Ectodermal cell (in vitro differentiated cells): ENCODE measurements at regions not wholly inside any gene's neighbourhood (a gene's known extent, or its start where the extent isn't known, plus 50 kb on each side); places are given as distances from the start of the nearest gene placed in this dataset.

Source experiments
- H3K27ac ChIP-seq: 2 replicates; pipeline ENCODE4 v1.7.0; 2013; ENCODE audit warnings: mild to moderate bottlenecking, low read depth, low read length; ENCODE audit not compliant: insufficient read depth, poor library complexity, severe bottlenecking
- H3K27me3 ChIP-seq: 2 replicates; pipeline ENCODE4 v1.7.0; 2013; ENCODE audit warnings: mild to moderate bottlenecking, low read length; ENCODE audit not compliant: insufficient read depth, control insufficient read depth, poor library complexity, severe bottlenecking
- H3K36me3 ChIP-seq: one replicate; pipeline ENCODE4 v1.7.0; 2013; ENCODE audit warnings: low read length; ENCODE audit not compliant: control insufficient read depth, insufficient read depth
- H3K4me1 ChIP-seq: one replicate; pipeline ENCODE4 v1.7.0; 2013; ENCODE audit warnings: low read length; ENCODE audit not compliant: control insufficient read depth, insufficient read depth
- H3K4me3 ChIP-seq: 2 replicates; pipeline ENCODE4 v1.7.0; 2013; ENCODE audit warnings: low read depth, low read length, control low read depth; ENCODE audit not compliant: insufficient read depth
- H3K9me3 ChIP-seq: 2 replicates; pipeline ENCODE4 v1.7.0; 2013; ENCODE audit warnings: mild to moderate bottlenecking, low read length, moderate library complexity; ENCODE audit not compliant: control insufficient read depth
- WGBS, 2 experiments: methylation state at CpG; one replicate each; pipeline ENCODE4 v1.1.7; 2013; ENCODE audit warnings: missing lambda C conversion rate in 2 of 2; 5-methylcytosine and 5-hydroxymethylcytosine counted together

GRCh38 chr2:198703281-198703680 lies 754.5 kb downstream of the SATB2 start:
- Histone ChIP-seq H3K4me3 (no peak overlapping the region), H3K36me3 (no peaks in the 10 kb centered on the region), H3K27me3 (no peaks in the 10 kb centered on the region), H3K9me3 (no peaks in the 10 kb centered on the region), H3K27ac (no peak overlapping the region), H3K4me1 (no peaks in the 10 kb centered on the region)

- H3K4me3 ChIP-seq, result no peak overlapping the region
- no peaks in the 10 kb centered on the region for H3K36me3 ChIP-seq
- no peaks in the 10 kb centered on the region for H3K27me3 ChIP-seq
- H3K27ac ChIP-seq, result no peak overlapping the region
- no peaks in the 10 kb centered on the region for H3K4me1 ChIP-seq
- H3K9me3 ChIP-seq, result no peaks in the 10 kb centered on the region
Observed at GRCh38 chr2:198702796-198703195, 754.9 kb downstream of the SATB2 start.

GRCh38 chr2:198701481-198701880 lies 756.3 kb downstream of the SATB2 start:
- Histone ChIP-seq H3K36me3 (no peaks in the 10 kb centered on the region), H3K9me3 (no peaks in the 10 kb centered on the region), H3K27ac (no peak overlapping the region), H3K4me3 (no peak overlapping the region), H3K4me1 (no peaks in the 10 kb centered on the region), H3K27me3 (no peaks in the 10 kb centered on the region)
- 100% methylated on average over 1 of the region's 1 CpG; no CpG with 5 or more reads in 1 of the 2 experiments for WGBS, 2 experiments

- H3K27me3 ChIP-seq, result no peaks in the 10 kb centered on the region
- no peaks in the 10 kb centered on the region for H3K36me3 ChIP-seq
- WGBS, 2 experiments, result 96 to 100% methylated on average over 1 of the region's 1 CpG
- H3K4me3 ChIP-seq, result no peak overlapping the region
- no peaks in the 10 kb centered on the region for H3K9me3 ChIP-seq
- H3K27ac ChIP-seq, result no peak overlapping the region
- H3K4me1 ChIP-seq, result no peaks in the 10 kb centered on the region
Observed at GRCh38 chr2:198700319-198700718, 757.4 kb downstream of the SATB2 start.

GRCh38 chr2:198698230-198698629 lies 759.5 kb downstream of the SATB2 start:
- Histone ChIP-seq H3K36me3 (no peaks in the 10 kb centered on the region), H3K27ac (no peak overlapping the region), H3K4me3 (no peak overlapping the region), H3K27me3 (no peaks in the 10 kb centered on the region), H3K9me3 (no peaks in the 10 kb centered on the region), H3K4me1 (peaks cover 1% of the 10 kb centered on the region)

GRCh38 chr2:198697794-198698193 lies 759.9 kb downstream of the SATB2 start:
- H3K27me3 ChIP-seq, result no peaks in the 10 kb centered on the region
- H3K27ac ChIP-seq, result no peak overlapping the region
- H3K4me3 ChIP-seq, result no peak overlapping the region
- peaks cover 3% of the 10 kb centered on the region for H3K4me1 ChIP-seq
- no peaks in the 10 kb centered on the region for H3K9me3 ChIP-seq
- H3K36me3 ChIP-seq, result no peaks in the 10 kb centered on the region

GRCh38 chr2:198697218-198697617 lies 760.5 kb downstream of the SATB2 start:
- H3K27ac ChIP-seq, result no peak overlapping the region
- no peaks in the 10 kb centered on the region for H3K9me3 ChIP-seq
- 88 to 90% methylated on average over 2 of the region's 3 CpGs for WGBS, 2 experiments
- peaks cover 3% of the 10 kb centered on the region for H3K4me1 ChIP-seq
- no peaks in the 10 kb centered on the region for H3K36me3 ChIP-seq
- H3K4me3 ChIP-seq, result no peak overlapping the region
- no peaks in the 10 kb centered on the region for H3K27me3 ChIP-seq

GRCh38 chr2:198695879-198696278 lies 761.9 kb downstream of the SATB2 start:
- H3K4me1 ChIP-seq, result peaks cover 3% of the 10 kb centered on the region
- H3K4me3 ChIP-seq, result no peak overlapping the region
- H3K9me3 ChIP-seq, result no peaks in the 10 kb centered on the region
- H3K27ac ChIP-seq, result no peak overlapping the region
- H3K27me3 ChIP-seq, result no peaks in the 10 kb centered on the region
- H3K36me3 ChIP-seq, result no peaks in the 10 kb centered on the region

- H3K4me1 ChIP-seq, result peaks cover 3% of the 10 kb centered on the region
- H3K27ac ChIP-seq, result no peak overlapping the region
- no peaks in the 10 kb centered on the region for H3K9me3 ChIP-seq
- 62 to 65% methylated on average over 8 to 9 of the region's 9 CpGs for WGBS, 2 experiments
- H3K36me3 ChIP-seq, result no peaks in the 10 kb centered on the region
- no peaks in the 10 kb centered on the region for H3K27me3 ChIP-seq
- H3K4me3 ChIP-seq, result no peak overlapping the region
Observed at GRCh38 chr2:198692907-198693510, 764.7 kb downstream of the SATB2 start.

GRCh38 chr2:198691236-198691635 lies 766.5 kb downstream of the SATB2 start:
- no peak overlapping the region for H3K27ac ChIP-seq
- no peaks in the 10 kb centered on the region for H3K27me3 ChIP-seq
- no peaks in the 10 kb centered on the region for H3K36me3 ChIP-seq
- H3K4me1 ChIP-seq, result peaks cover 3% of the 10 kb centered on the region
- WGBS, 2 experiments, result 96 to 100% methylated on average over 2 of the region's 2 CpGs
- no peak overlapping the region for H3K4me3 ChIP-seq
- H3K9me3 ChIP-seq, result no peaks in the 10 kb centered on the region

GRCh38 chr2:198664321-198664720 lies 793.4 kb downstream of the SATB2 start:
- Histone ChIP-seq H3K36me3 (no peaks in the 10 kb centered on the region), H3K4me3 (no peak overlapping the region), H3K9me3 (no peaks in the 10 kb centered on the region), H3K27ac (no peak overlapping the region), H3K27me3 (no peaks in the 10 kb centered on the region), H3K4me1 (no peaks in the 10 kb centered on the region)
- WGBS, 2 experiments, result 84 to 100% methylated on average over 1 to 2 of the region's 2 CpGs
